Activated T-cell treated with anti-CD3 and anti-CD28 coated beads, Interleukin-2, amount 50 U/mL, for 72 hours (primary cell): ENCODE measurements at regions not wholly inside any gene's neighbourhood (a gene's known extent, or its start where the extent isn't known, plus 50 kb on each side); places are given as distances from the start of the nearest gene placed in this dataset.
"Not testable (repeated sequence)": the region's sequence is repeated elsewhere in the genome, so short reads cannot be mapped to it uniquely, and the experiment has no call there.

Experiments used
- ATAC-seq, 2 donors: fragments of 150-1000 bp; cut with Tn5 transposase; replicated peaks in 1 of 2; 2 replicates each; pipeline ENCODE4 v1.10.0; 2021; ENCODE audit warnings: moderate library complexity in 2 of 2, mild to moderate bottlenecking in 1 of 2
- DNase-seq, 2 donors: peaks; one replicate each; pipeline ENCODE4 v3.0.0; 2021 to 2022; ENCODE audit warnings: mixed read lengths in 1 of 2
- H3K27ac Mint-ChIP-seq: one replicate; pipeline ENCODE4 v1.8.0; 2022; ENCODE audit warnings: mild to moderate bottlenecking, moderate library complexity, mixed read lengths
- H3K27me3 Mint-ChIP-seq: one replicate; pipeline ENCODE4 v1.8.0; 2022; ENCODE audit warnings: low read depth, mixed read lengths
- H3K36me3 Mint-ChIP-seq, 2 donors: one replicate each; pipeline ENCODE4 v1.8.0; 2022; ENCODE audit warnings: mixed read lengths in 2 of 2, mild to moderate bottlenecking in 1 of 2; ENCODE audit not compliant: insufficient read depth in 2 of 2
- H3K4me1 Mint-ChIP-seq: one replicate; pipeline ENCODE4 v1.8.0; 2022; ENCODE audit warnings: low read depth, mixed read lengths
- H3K4me3 Mint-ChIP-seq, 2 donors: one replicate each; pipeline ENCODE4 v1.8.0; 2022; ENCODE audit warnings: mild to moderate bottlenecking in 2 of 2, mixed read lengths in 2 of 2, moderate library complexity in 2 of 2
- H3K9me3 Mint-ChIP-seq, 2 donors: one replicate each; pipeline ENCODE4 v1.8.0; 2022; ENCODE audit warnings: mixed read lengths in 2 of 2

GRCh38 chr7:113494797-113495566, 376.6 kb upstream of the SMIM30 start:
- not testable (repeated sequence) for H3K9me3 Mint-ChIP-seq, H3K4me1 Mint-ChIP-seq, H3K27me3 Mint-ChIP-seq, H3K36me3 Mint-ChIP-seq, H3K27ac Mint-ChIP-seq, H3K4me3 Mint-ChIP-seq, DNase-seq, ATAC-seq

GRCh38 chr7:113491305-113491704, 373.0 kb upstream of the SMIM30 start:
- H3K27me3 Mint-ChIP-seq: no peaks in the 10 kb centered on the region
- no peak for DNase-seq
- H3K27ac Mint-ChIP-seq: no peak overlapping the region
- peaks cover 0 to 2% of the 10 kb centered on the region in 2 donors for H3K9me3 Mint-ChIP-seq
- no peaks in the 10 kb centered on the region for H3K4me1 Mint-ChIP-seq
- ATAC-seq: no peak
- no peaks in the 10 kb centered on the region for H3K36me3 Mint-ChIP-seq
- H3K4me3 Mint-ChIP-seq: no peak overlapping the region

- peaks cover 0 to 2% of the 10 kb centered on the region in 2 donors for H3K9me3 Mint-ChIP-seq
- no peaks in the 10 kb centered on the region for H3K27me3 Mint-ChIP-seq
- DNase-seq (no peak), ATAC-seq (no peak)
- no peak overlapping the region for H3K27ac Mint-ChIP-seq
- H3K36me3 Mint-ChIP-seq: no peaks in the 10 kb centered on the region
- no peak overlapping the region for H3K4me3 Mint-ChIP-seq
- H3K4me1 Mint-ChIP-seq: no peaks in the 10 kb centered on the region
These were observed 369.8 kb upstream of the SMIM30 start for GRCh38 chr7:113487925-113488731.

GRCh38 chr7:113486548-113486947, 368.2 kb upstream of the SMIM30 start:
- Mint-ChIP-seq H3K9me3 (peaks cover 0 to 2% of the 10 kb centered on the region in 2 donors), H3K36me3 (no peaks in the 10 kb centered on the region), H3K4me1 (no peaks in the 10 kb centered on the region), H3K27me3 (no peaks in the 10 kb centered on the region), H3K4me3 (no peak overlapping the region), H3K27ac (no peak overlapping the region)
- ATAC-seq: no peak
- no peak for DNase-seq

- no peak for DNase-seq
- Mint-ChIP-seq H3K36me3 (no peaks in the 10 kb centered on the region), H3K27me3 (no peaks in the 10 kb centered on the region), H3K9me3 (no peaks in the 10 kb centered on the region), H3K27ac (no peak overlapping the region), H3K4me1 (no peaks in the 10 kb centered on the region), H3K4me3 (no peak overlapping the region)
- no peak for ATAC-seq
These were observed 365.3 kb upstream of the SMIM30 start for GRCh38 chr7:113483657-113484056.

GRCh38 chr7:113480537-113480936, 362.2 kb upstream of the SMIM30 start:
- Mint-ChIP-seq H3K4me3 (no peak overlapping the region), H3K27ac (no peak overlapping the region), H3K4me1 (no peaks in the 10 kb centered on the region), H3K27me3 (no peaks in the 10 kb centered on the region), H3K9me3 (no peaks in the 10 kb centered on the region), H3K36me3 (no peaks in the 10 kb centered on the region)
- ATAC-seq: no peak
- no peak for DNase-seq

- ATAC-seq: no peak
- Mint-ChIP-seq H3K27ac (no peak overlapping the region), H3K4me1 (no peaks in the 10 kb centered on the region), H3K36me3 (no peaks in the 10 kb centered on the region), H3K9me3 (peaks cover 2 to 6% of the 10 kb centered on the region in 2 donors), H3K27me3 (no peaks in the 10 kb centered on the region), H3K4me3 (no peak overlapping the region)
- DNase-seq: no peak
These were observed 345.9 kb upstream of the SMIM30 start for GRCh38 chr7:113464096-113464855.

- DNase-seq (no peak), ATAC-seq (no peak)
- Mint-ChIP-seq H3K9me3 (peaks cover 4 to 6% of the 10 kb centered on the region in 2 donors), H3K4me3 (no peak overlapping the region), H3K27me3 (no peaks in the 10 kb centered on the region), H3K4me1 (no peaks in the 10 kb centered on the region), H3K27ac (no peak overlapping the region), H3K36me3 (no peaks in the 10 kb centered on the region)
These were observed 341.7 kb upstream of the SMIM30 start for GRCh38 chr7:113460067-113460466.

- no peaks in the 10 kb centered on the region for H3K27me3 Mint-ChIP-seq
- H3K36me3 Mint-ChIP-seq: no peaks in the 10 kb centered on the region
- ATAC-seq (no peak), DNase-seq (no peak)
- H3K4me1 Mint-ChIP-seq: no peaks in the 10 kb centered on the region
- no peak overlapping the region for H3K27ac Mint-ChIP-seq
- H3K9me3 Mint-ChIP-seq: peaks cover 0 to 2% of the 10 kb centered on the region in 2 donors
- H3K4me3 Mint-ChIP-seq: no peak overlapping the region
These were observed 338.2 kb upstream of the SMIM30 start for GRCh38 chr7:113456533-113456932.

- no peak overlapping the region for H3K4me3 Mint-ChIP-seq
- no peaks in the 10 kb centered on the region for H3K4me1 Mint-ChIP-seq
- H3K9me3 Mint-ChIP-seq: peaks cover 0 to 2% of the 10 kb centered on the region in 2 donors
- H3K36me3 Mint-ChIP-seq: no peaks in the 10 kb centered on the region
- H3K27ac Mint-ChIP-seq: no peak overlapping the region
- no peak for DNase-seq
- no peak for ATAC-seq
- no peaks in the 10 kb centered on the region for H3K27me3 Mint-ChIP-seq
These were observed 336.3 kb upstream of the SMIM30 start for GRCh38 chr7:113454597-113455169.

GRCh38 chr7:113452245-113452644, 333.9 kb upstream of the SMIM30 start:
- Mint-ChIP-seq H3K4me1 (no peaks in the 10 kb centered on the region), H3K9me3 (peaks cover 0 to 2% of the 10 kb centered on the region in 2 donors), H3K27ac (no peak overlapping the region), H3K4me3 (no peak overlapping the region), H3K36me3 (no peaks in the 10 kb centered on the region), H3K27me3 (no peaks in the 10 kb centered on the region)
- DNase-seq (no peak), ATAC-seq (no peak)

GRCh38 chr7:113446791-113447190, 328.4 kb upstream of the SMIM30 start:
- Mint-ChIP-seq H3K27me3 (no peaks in the 10 kb centered on the region), H3K4me3 (no peak overlapping the region), H3K9me3 (peaks cover 0 to 2% of the 10 kb centered on the region in 2 donors), H3K4me1 (no peaks in the 10 kb centered on the region), H3K27ac (no peak overlapping the region), H3K36me3 (no peaks in the 10 kb centered on the region)
- no peak for DNase-seq
- no peak for ATAC-seq

- DNase-seq (no peak), ATAC-seq (no peak)
- Mint-ChIP-seq H3K27me3 (no peaks in the 10 kb centered on the region), H3K4me3 (no peak overlapping the region), H3K9me3 (peaks cover 0 to 2% of the 10 kb centered on the region in 2 donors), H3K27ac (no peak overlapping the region), H3K4me1 (no peaks in the 10 kb centered on the region), H3K36me3 (no peaks in the 10 kb centered on the region)
These were observed 328.0 kb upstream of the SMIM30 start for GRCh38 chr7:113446391-113446790.
